DND-41 (cell line): ENCODE measurements at regions not wholly inside any gene's neighbourhood (a gene's known extent, or its start where the extent isn't known, plus 50 kb on each side); places are given as distances from the start of the nearest gene placed in this dataset.

ENCODE experiments used
- ATAC-seq: fragments of 200-7000 bp; cut with Tn5 transposase; 3 replicates; pipeline ENCODE4 v1.9.1; 2021; ENCODE audit warnings: low read depth; ENCODE audit not compliant: insufficient read depth
- DNase-seq: peaks from one replicate; pipeline ENCODE4 v3.0.0-alpha.2; 2020
- H2AFZ ChIP-seq: 2 replicates; pipeline ENCODE4 v1.6.0; 2012; ENCODE audit warnings: low read depth, low read length
- H3K27ac ChIP-seq: 2 replicates; pipeline ENCODE4 v1.5.1; 2012; ENCODE audit warnings: low read length, inconsistent platforms
- H3K27me3 ChIP-seq: fragments of 200-600 bp; sonication (generic); 2 replicates; pipeline ENCODE4 v1.6.0; 2012; ENCODE audit warnings: low read length, mild to moderate bottlenecking, inconsistent platforms; ENCODE audit not compliant: insufficient read depth, poor library complexity
- H3K36me3 ChIP-seq: 2 replicates; pipeline ENCODE4 v1.5.1; 2012; ENCODE audit warnings: low read length, inconsistent platforms; ENCODE audit not compliant: insufficient read depth
- H3K4me1 ChIP-seq: 2 replicates; pipeline ENCODE4 v1.5.1; 2012; ENCODE audit warnings: mild to moderate bottlenecking, low read length; ENCODE audit not compliant: insufficient read depth
- H3K4me2 ChIP-seq: 2 replicates; pipeline ENCODE4 v1.6.0; 2012; ENCODE audit warnings: mild to moderate bottlenecking, moderate library complexity, low read length, inconsistent platforms; ENCODE audit not compliant: insufficient read depth
- H3K4me3 ChIP-seq, 2 experiments: fragments of 200-600 bp in 1 of 2; shearing (Covaris generic) in 1 of 2; 2 replicates each; pipeline ENCODE4 v1.5.1; 2012 to 2016; ENCODE audit warnings: inconsistent platforms in 2 of 2, low read length in 2 of 2, mild to moderate bottlenecking in 2 of 2, low read depth in 1 of 2, moderate library complexity in 1 of 2
- H3K79me2 ChIP-seq: 2 replicates; pipeline ENCODE4 v1.6.0; 2012; ENCODE audit warnings: low read length, inconsistent platforms; ENCODE audit not compliant: insufficient read depth
- H3K9ac ChIP-seq: 2 replicates; pipeline ENCODE4 v1.6.0; 2012; ENCODE audit warnings: low read depth, mild to moderate bottlenecking, inconsistent platforms, low read length, moderate library complexity
- H3K9me3 ChIP-seq: 2 replicates; pipeline ENCODE4 v1.5.1; 2012; ENCODE audit warnings: low read length, moderate library complexity, mild to moderate bottlenecking, inconsistent platforms; ENCODE audit not compliant: insufficient read depth, severe bottlenecking
- H4K20me1 ChIP-seq: 2 replicates; pipeline ENCODE4 v1.6.0; 2012; ENCODE audit warnings: low read length; ENCODE audit not compliant: insufficient read depth
- EZH2 ChIP-seq: IDR thresholded peaks from 3 replicates; pipeline ENCODE4 v1.6.1; 2012; ENCODE audit warnings: borderline replicate concordance, low read depth, mild to moderate bottlenecking, moderate library complexity, low read length, inconsistent platforms; ENCODE audit not compliant: severe bottlenecking
- TF ChIP-seq, protein P1 (sequence below): IDR thresholded peaks from 2 replicates; pipeline ENCODE4 v1.5.1; 2012; ENCODE audit warnings: borderline replicate concordance, low read length, moderate library complexity, mild to moderate bottlenecking; ENCODE audit not compliant: poor library complexity, severe bottlenecking; ENCODE audit errors: extremely low read depth

GRCh38 chr5:174412374-174412773, 312.0 kb upstream of the MSX2 start:
- H3K4me3 ChIP-seq, result no peak overlapping the region
- H3K9ac ChIP-seq, result no peak overlapping the region
- ATAC-seq, result no peak
- H3K36me3 ChIP-seq, result no peaks in the 10 kb centered on the region
- H3K4me2 ChIP-seq, result no peak overlapping the region
- no peak overlapping the region for H2AFZ ChIP-seq
- H3K27me3 ChIP-seq, result no peaks in the 10 kb centered on the region
- TF ChIP-seq, protein P1, sequence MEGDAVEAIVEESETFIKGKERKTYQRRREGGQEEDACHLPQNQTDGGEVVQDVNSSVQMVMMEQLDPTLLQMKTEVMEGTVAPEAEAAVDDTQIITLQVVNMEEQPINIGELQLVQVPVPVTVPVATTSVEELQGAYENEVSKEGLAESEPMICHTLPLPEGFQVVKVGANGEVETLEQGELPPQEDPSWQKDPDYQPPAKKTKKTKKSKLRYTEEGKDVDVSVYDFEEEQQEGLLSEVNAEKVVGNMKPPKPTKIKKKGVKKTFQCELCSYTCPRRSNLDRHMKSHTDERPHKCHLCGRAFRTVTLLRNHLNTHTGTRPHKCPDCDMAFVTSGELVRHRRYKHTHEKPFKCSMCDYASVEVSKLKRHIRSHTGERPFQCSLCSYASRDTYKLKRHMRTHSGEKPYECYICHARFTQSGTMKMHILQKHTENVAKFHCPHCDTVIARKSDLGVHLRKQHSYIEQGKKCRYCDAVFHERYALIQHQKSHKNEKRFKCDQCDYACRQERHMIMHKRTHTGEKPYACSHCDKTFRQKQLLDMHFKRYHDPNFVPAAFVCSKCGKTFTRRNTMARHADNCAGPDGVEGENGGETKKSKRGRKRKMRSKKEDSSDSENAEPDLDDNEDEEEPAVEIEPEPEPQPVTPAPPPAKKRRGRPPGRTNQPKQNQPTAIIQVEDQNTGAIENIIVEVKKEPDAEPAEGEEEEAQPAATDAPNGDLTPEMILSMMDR, result no peak
- TF ChIP-seq EZH2, result no peak
- no peaks in the 10 kb centered on the region for H3K4me1 ChIP-seq
- no peaks in the 10 kb centered on the region for H3K9me3 ChIP-seq
- no peaks in the 10 kb centered on the region for H3K79me2 ChIP-seq
- no peak overlapping the region for H3K27ac ChIP-seq
- no peak for DNase-seq
- no peaks in the 10 kb centered on the region for H4K20me1 ChIP-seq

- H3K79me2 ChIP-seq, result no peaks in the 10 kb centered on the region
- no peak overlapping the region for H3K27ac ChIP-seq
- TF ChIP-seq, protein P1, result no peak
- no peak for TF ChIP-seq EZH2
- H4K20me1 ChIP-seq, result no peaks in the 10 kb centered on the region
- H3K27me3 ChIP-seq, result no peaks in the 10 kb centered on the region
- no peak overlapping the region for H2AFZ ChIP-seq
- no peak for ATAC-seq
- no peaks in the 10 kb centered on the region for H3K4me1 ChIP-seq
- no peaks in the 10 kb centered on the region for H3K9me3 ChIP-seq
- H3K9ac ChIP-seq, result no peak overlapping the region
- no peak for DNase-seq
- H3K36me3 ChIP-seq, result no peaks in the 10 kb centered on the region
- no peak overlapping the region for H3K4me2 ChIP-seq
- no peak overlapping the region for H3K4me3 ChIP-seq
These were observed 311.4 kb upstream of the MSX2 start for GRCh38 chr5:174412941-174413340.

DNA sequence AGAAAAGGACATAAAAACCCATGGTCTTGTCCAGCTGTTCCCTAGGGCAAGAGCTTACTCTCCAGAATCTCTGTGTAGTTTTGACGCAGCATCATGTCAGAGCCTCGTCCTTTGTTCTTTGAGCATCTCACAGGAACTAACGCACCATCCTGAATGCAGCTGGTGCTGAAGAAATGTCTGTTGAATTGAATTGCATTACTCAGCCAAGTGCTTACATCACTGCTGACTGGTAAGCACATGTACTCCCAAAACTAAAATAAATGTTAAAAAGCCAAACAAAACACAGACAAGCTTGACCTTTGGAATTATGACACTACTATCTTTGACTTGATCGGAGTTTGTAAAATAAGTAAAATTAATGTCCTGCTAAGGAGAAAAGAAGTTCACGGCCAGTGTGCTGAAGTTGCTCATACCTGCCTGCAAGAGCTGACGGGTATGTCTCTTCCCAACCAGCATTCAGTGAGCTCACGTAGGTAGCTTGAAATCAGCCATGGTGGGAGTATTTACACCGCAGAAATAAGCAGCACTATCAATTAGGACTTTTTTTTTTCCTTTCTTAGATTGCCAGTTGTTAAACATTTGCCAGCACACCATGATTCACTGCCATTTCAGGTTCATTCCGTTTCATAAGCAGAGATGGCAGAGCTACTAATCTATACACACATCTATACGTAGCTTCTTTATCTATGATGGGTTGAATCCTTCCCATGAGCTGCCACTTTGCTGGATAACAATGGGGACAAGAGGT, 310.6 kb upstream of the MSX2 start:
- no peak for ATAC-seq
- TF ChIP-seq EZH2, result no peak
- TF ChIP-seq, protein P1, result no peak
- H3K27ac ChIP-seq, result no peak overlapping the region

DNA sequence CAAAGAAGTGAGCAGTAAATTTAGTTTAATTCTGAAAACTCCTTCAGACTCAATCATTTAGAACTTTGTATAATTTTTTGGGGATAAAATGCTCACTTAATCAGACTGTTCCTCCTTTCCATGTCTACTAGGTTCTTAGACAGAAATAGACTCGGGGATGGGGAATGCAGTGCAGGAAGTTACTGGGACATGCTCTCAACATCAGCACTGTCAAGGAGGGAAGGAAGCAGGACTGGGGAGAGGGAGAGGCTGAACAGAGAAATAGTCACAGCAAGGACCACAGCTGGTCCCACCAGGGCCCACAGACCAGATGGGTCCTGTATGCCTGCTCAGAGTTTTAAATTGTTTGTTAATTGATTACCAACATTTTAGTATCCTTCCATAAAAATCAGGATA, 310.1 kb upstream of the MSX2 start:
- Histone ChIP-seq H3K4me2 (no peak overlapping the region), H3K4me3 (no peak overlapping the region), H3K27me3 (no peaks in the 10 kb centered on the region), H3K79me2 (no peaks in the 10 kb centered on the region), H3K4me1 (no peaks in the 10 kb centered on the region), H3K9me3 (no peaks in the 10 kb centered on the region), H3K36me3 (no peaks in the 10 kb centered on the region), H3K27ac (no peak overlapping the region), H2AFZ (no peak overlapping the region), H4K20me1 (no peaks in the 10 kb centered on the region), H3K9ac (no peak overlapping the region)
- TF ChIP-seq, protein P1, result no peak
- no peak for TF ChIP-seq EZH2
- DNase-seq, result no peak
- no peak for ATAC-seq

More for the DNA sequence above, 310.6 kb upstream of the MSX2 start:
- Histone ChIP-seq H4K20me1 (no peaks in the 10 kb centered on the region), H3K4me1 (no peaks in the 10 kb centered on the region), H3K4me2 (no peak overlapping the region), H3K9ac (no peak overlapping the region), H3K9me3 (no peaks in the 10 kb centered on the region), H3K27me3 (no peaks in the 10 kb centered on the region), H3K36me3 (no peaks in the 10 kb centered on the region), H2AFZ (no peak overlapping the region), H3K4me3 (no peak overlapping the region), H3K79me2 (no peaks in the 10 kb centered on the region)
- no peak for DNase-seq
